Brain microvascular endothelial cell (primary cell): ENCODE measurements at regions not wholly inside any gene's neighbourhood (a gene's known extent, or its start where the extent isn't known, plus 50 kb on each side); places are given as distances from the start of the nearest gene placed in this dataset.
A peak's percentile ranks its signal among the peaks of the same experiment; 100 is the strongest.

Source experiments
- DNase-seq: peaks from one replicate; pipeline ENCODE4 v3.0.0-alpha.2; 2020
- H3K27ac ChIP-seq: fragments of 250-450 bp; sonication (Bioruptor Pico); 2 replicates; pipeline ENCODE4 v1.5.1; 2020; ENCODE audit warnings: mild to moderate bottlenecking, moderate library complexity
- H3K27me3 ChIP-seq: fragments of 250-450 bp; sonication (Bioruptor Pico); replicated peaks from 2 replicates; pipeline ENCODE4 v1.5.1; 2020; ENCODE audit warnings: mild to moderate bottlenecking
- H3K36me3 ChIP-seq: fragments of 250-450 bp; sonication (Bioruptor Pico); replicated peaks from 2 replicates; pipeline ENCODE4 v1.5.1; 2020; ENCODE audit warnings: mild to moderate bottlenecking
- H3K4me3 ChIP-seq: 2 replicates; pipeline ENCODE4 v1.5.1; 2011; ENCODE audit warnings: low read depth, mild to moderate bottlenecking, control low read depth, low read length, moderate library complexity
- in situ Hi-C: cut with HindIII; loops from 2 replicates; pipeline ENCODE4 v1.10.0; 2017; ENCODE audit warnings: low sequenced_read_pairs, low pct_ligation_motif_present
- TF ChIP-seq, protein P1 (sequence below): IDR thresholded peaks from 2 replicates; pipeline ENCODE4 v1.5.1; 2011; ENCODE audit warnings: low read depth, mild to moderate bottlenecking, moderate library complexity, low read length, control low read depth, inconsistent platforms; ENCODE audit errors: missing control alignments

GRCh38 chr14:51787352-51787751 is 73.1 kb upstream of the GNG2 start:
- TF ChIP-seq, protein P1, sequence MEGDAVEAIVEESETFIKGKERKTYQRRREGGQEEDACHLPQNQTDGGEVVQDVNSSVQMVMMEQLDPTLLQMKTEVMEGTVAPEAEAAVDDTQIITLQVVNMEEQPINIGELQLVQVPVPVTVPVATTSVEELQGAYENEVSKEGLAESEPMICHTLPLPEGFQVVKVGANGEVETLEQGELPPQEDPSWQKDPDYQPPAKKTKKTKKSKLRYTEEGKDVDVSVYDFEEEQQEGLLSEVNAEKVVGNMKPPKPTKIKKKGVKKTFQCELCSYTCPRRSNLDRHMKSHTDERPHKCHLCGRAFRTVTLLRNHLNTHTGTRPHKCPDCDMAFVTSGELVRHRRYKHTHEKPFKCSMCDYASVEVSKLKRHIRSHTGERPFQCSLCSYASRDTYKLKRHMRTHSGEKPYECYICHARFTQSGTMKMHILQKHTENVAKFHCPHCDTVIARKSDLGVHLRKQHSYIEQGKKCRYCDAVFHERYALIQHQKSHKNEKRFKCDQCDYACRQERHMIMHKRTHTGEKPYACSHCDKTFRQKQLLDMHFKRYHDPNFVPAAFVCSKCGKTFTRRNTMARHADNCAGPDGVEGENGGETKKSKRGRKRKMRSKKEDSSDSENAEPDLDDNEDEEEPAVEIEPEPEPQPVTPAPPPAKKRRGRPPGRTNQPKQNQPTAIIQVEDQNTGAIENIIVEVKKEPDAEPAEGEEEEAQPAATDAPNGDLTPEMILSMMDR: no peak
- Histone ChIP-seq H3K27me3 (no peaks in the 10 kb centered on the region), H3K36me3 (no peaks in the 10 kb centered on the region), H3K27ac (no peak overlapping the region), H3K4me3 (no peak overlapping the region)
- DNase-seq: no peak
- in situ Hi-C loops: no loop called here

DNA sequence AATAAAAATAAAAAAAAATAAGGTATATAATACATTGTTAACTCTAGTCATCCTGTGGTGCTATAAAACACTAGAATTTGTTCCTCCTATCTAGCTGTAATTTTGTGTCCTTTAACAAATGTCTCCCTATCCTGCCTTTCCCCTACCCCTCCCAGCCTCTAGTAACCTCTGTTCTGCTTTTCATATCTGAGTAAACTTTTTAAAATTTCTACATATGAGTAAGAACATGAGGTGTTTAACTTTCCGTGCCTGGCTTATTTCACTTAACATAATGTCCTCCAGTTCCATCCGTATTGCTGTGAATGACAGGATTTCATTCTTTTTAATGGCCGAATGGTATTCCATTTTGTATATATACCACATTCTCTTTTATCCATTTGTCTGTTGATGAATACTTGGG is 71.3 kb upstream of the GNG2 start:
- in situ Hi-C loops: no loop called here
- Histone ChIP-seq H3K27ac (no peak overlapping the region), H3K36me3 (no peaks in the 10 kb centered on the region), H3K27me3 (no peaks in the 10 kb centered on the region), H3K4me3 (no peak overlapping the region)
- DNase-seq: no peak
- TF ChIP-seq, protein P1: no peak

DNA sequence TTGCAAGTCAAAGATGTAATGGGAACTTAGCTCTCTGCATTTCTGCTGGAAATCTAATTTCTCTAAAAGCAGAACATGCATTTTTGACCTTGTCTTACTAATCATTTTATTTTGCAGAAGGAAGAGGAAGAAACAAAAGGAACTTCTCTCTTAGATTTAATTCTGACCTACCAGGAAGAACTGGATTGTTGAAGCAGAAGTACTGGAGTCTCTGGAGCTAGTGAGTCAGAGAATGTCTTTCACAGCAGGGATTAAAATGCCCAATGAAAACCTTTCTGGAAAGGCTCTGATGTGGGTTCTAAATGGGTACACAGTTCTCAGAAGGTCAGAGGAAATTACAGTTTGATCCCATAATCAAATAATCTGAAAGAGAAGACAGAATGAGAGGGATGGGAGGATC is 70.8 kb upstream of the GNG2 start:
- no peaks in the 10 kb centered on the region for H3K27me3 ChIP-seq

GRCh38 chr14:51792809-51793208 is 67.6 kb upstream of the GNG2 start:
- in situ Hi-C loops: no loop called here
- Histone ChIP-seq H3K4me3 (no peak overlapping the region), H3K27me3 (no peaks in the 10 kb centered on the region), H3K36me3 (no peaks in the 10 kb centered on the region), H3K27ac (no peak overlapping the region)
- TF ChIP-seq, protein P1: no peak
- no peak for DNase-seq

More for the DNA sequence above, 70.8 kb upstream of the GNG2 start:
- Histone ChIP-seq H3K4me3 (no peak overlapping the region), H3K27ac (no peak overlapping the region), H3K36me3 (no peaks in the 10 kb centered on the region)
- no peak for DNase-seq
- in situ Hi-C loops: no loop called here
- TF ChIP-seq, protein P1: no peak

DNA sequence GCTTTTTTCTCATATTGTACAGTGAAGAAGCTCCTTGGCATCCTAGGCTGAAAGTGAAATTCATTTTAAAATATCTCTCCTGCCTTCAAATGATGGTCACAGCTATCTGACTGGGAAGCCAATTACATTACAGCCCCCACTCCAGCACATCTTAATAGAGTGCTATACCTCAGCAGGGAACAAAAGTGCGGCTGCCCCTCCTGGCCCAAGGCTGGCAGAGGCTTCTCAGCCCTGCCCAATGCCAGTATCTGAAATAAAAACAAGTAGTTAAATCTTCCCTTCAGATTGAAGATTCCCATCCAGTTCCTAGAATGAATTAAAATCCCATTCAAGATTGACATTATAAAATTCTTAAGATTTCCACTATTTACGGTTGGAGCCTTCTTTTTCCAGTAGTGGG is 54.9 kb upstream of the GNG2 start:
- in situ Hi-C loops: no loop called here
- no peak for DNase-seq
- no peaks in the 10 kb centered on the region for H3K27me3 ChIP-seq
- TF ChIP-seq, protein P1: peak; percentile 44
- H3K36me3 ChIP-seq: no peaks in the 10 kb centered on the region
- no peak overlapping the region for H3K27ac ChIP-seq
- H3K4me3 ChIP-seq: no peak overlapping the region

DNA sequence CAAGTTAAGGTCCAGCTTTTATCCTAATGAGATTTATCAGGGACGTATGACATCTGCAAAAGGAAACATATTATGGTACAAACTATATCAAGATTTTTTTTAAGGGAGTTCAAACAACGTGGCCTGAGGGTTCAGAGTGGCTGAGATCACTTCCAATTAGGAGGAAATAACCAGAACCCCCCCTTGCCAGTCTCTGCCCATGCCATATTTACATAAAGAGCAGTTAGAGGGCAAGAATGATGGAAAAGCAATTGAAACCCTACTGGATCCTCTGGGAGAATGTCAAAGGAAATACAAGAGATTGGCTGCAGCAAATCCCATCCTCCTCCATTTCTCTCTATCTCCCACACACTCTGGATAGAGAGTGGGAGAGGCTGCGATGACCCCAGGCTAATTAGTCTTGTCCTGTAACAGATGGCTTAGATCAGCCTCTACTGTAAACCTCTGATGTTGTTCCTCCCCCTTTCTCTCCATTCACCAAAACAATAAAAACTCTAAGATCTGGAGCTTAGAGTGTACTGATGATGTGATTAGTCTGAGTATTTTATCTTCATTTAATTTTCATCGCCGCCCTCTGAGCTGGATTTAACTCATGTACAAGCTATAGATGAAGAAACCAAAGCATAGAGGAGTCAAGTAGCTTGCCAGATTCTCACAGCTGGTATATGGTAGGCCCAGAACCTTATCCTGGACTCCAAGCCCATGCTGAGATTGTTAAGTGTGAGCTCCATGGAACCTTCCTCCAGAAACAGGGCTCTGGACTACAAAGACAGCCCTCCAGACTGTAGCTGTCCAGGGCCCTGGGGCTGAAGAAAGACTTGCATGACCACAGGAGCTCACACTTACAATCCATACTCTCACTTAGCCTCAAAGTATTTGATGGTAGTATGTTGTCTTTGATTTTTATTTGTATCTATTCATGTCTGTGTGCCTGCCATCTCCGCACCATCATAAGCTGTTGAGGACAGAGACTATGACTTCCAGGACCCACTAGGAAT is 54.1 kb upstream of the GNG2 start:
- H3K4me3 ChIP-seq: no peak overlapping the region
- DNase-seq: no peak
- in situ Hi-C loops: no loop called here
- H3K27me3 ChIP-seq: no peaks in the 10 kb centered on the region
- TF ChIP-seq, protein P1: no peak
- H3K36me3 ChIP-seq: no peaks in the 10 kb centered on the region
- no peak overlapping the region for H3K27ac ChIP-seq
